Suprapubic skin (tissue), 4 donors: ENCODE measurements at regions not wholly inside any gene's neighbourhood (a gene's known extent, or its start where the extent isn't known, plus 50 kb on each side); places are given as distances from the start of the nearest gene placed in this dataset.

ENCODE experiments used
- EP300 ChIP-seq: sonication (generic); formaldehyde crosslinking; IDR thresholded peaks from one replicate; pipeline ENCODE4 v1.6.1; 2017; ENCODE audit warnings: antibody characterized with exemption
- POLR2AphosphoS5 ChIP-seq, 3 donors: sonication (generic); formaldehyde crosslinking; IDR thresholded peaks; one replicate each; pipeline ENCODE4 v1.6.1; 2017; ENCODE audit warnings: antibody characterized with exemption in 3 of 3
- TF ChIP-seq, protein P1 (sequence below), 2 donors: fragments of 200-600 bp in 1 of 2; fragments of 450-650 bp in 1 of 2; sonication (generic) in 1 of 2; IDR thresholded peaks; one replicate each; pipeline ENCODE4 v1.5.1; 2016 to 2019; ENCODE audit warnings: antibody characterized with exemption in 2 of 2, mild to moderate bottlenecking in 1 of 2, moderate library complexity in 1 of 2

DNA sequence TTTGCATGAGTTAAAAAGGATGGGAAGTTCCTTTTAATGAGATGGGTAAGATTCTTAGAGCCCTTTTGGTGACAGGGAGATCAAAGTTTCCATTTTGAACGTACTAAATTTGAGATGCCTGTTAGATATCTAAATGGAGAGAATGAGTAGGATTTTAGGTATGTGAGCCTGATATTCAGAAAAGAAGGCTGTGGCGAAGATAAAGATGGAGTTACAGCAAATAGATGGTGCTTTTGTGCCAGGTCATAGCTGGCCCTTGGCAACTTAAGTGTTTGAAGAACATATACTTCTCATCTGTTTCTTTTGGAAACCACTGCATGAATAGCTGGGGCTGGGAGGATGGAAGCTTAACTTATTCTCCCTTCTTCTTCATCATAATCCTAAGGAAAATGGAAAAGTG is 282.5 kb downstream of the PTBP2 start:
- TF ChIP-seq, protein P1, sequence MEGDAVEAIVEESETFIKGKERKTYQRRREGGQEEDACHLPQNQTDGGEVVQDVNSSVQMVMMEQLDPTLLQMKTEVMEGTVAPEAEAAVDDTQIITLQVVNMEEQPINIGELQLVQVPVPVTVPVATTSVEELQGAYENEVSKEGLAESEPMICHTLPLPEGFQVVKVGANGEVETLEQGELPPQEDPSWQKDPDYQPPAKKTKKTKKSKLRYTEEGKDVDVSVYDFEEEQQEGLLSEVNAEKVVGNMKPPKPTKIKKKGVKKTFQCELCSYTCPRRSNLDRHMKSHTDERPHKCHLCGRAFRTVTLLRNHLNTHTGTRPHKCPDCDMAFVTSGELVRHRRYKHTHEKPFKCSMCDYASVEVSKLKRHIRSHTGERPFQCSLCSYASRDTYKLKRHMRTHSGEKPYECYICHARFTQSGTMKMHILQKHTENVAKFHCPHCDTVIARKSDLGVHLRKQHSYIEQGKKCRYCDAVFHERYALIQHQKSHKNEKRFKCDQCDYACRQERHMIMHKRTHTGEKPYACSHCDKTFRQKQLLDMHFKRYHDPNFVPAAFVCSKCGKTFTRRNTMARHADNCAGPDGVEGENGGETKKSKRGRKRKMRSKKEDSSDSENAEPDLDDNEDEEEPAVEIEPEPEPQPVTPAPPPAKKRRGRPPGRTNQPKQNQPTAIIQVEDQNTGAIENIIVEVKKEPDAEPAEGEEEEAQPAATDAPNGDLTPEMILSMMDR (IDR thresholded peaks at IDR 0.05): no peak
- no peak for TF ChIP-seq POLR2AphosphoS5 (IDR thresholded peaks at IDR 0.05)
- no peak for TF ChIP-seq EP300
